LoVo (cell line): ENCODE measurements at regions not wholly inside any gene's neighbourhood (a gene's known extent, or its start where the extent isn't known, plus 50 kb on each side); places are given as distances from the start of the nearest gene placed in this dataset.
"Not testable (repeated sequence)": the region's sequence is repeated elsewhere in the genome, so short reads cannot be mapped to it uniquely, and the experiment has no call there.

ENCODE experiments used
- DNase-seq: peaks from one replicate; pipeline ENCODE4 v3.0.0-alpha.2; 2016; ENCODE audit warnings: low spot score

- no peak for DNase-seq
Measured at GRCh38 chr12:97985834-97986233, 523.2 kb downstream of the RMST start.

- not testable (repeated sequence) for DNase-seq
Measured at GRCh38 chr12:97988588-97988987, 526.0 kb downstream of the RMST start.

DNA sequence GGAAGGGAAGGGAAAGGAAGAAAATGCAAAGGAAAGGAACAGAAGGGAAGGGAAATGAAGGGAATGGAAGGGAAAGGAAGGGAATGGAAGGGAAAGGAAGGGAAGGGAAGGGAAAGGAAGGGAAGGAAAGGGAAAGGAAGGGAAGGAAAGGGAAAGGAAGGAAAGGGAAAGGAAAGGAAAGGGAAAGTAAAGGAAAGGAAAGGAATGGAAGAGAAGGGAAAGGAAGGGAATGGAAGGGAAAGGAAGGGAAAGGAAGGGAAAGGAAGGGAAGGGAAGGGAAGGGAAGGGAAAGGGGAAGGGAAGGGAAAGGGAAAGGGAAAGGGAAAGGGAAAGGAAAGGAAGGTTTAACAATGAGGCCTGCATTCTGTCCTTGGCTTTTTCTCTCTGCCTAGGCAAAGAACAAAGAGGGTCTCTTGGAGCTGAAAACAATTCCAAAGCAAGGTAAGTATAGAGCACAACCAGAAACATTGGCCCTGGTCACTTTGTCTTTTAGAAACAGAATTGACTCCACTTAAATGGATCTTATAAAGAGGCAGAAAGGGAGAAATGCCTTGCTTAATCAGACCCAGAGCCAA lies 525.9 kb upstream of the TMPO start:
- DNase-seq: no peak

- no peak for DNase-seq
Measured at GRCh38 chr12:97994746-97995484, 520.5 kb upstream of the TMPO start.

GRCh38 chr12:97995559-97995958 lies 519.8 kb upstream of the TMPO start:
- no peak for DNase-seq

DNA sequence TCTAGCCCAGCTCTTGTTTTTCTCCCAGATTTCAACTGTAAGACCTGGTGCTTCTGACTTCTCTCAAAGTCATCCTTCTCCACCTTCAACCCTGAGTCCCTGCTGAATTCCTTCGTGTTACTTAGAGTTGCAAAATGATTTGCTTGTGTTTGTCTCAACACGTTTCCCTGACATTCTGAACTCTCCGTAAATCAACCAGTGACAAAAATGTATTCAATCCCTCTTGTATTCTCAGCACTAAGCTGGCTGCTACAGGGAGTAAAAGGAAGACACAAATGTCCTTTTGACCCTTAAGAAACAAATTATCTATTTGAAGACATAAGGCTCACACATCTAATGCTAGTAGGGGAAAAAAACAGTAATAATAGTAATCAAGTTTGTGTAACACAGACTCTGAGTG lies 514.0 kb upstream of the TMPO start:
- no peak for DNase-seq

DNA sequence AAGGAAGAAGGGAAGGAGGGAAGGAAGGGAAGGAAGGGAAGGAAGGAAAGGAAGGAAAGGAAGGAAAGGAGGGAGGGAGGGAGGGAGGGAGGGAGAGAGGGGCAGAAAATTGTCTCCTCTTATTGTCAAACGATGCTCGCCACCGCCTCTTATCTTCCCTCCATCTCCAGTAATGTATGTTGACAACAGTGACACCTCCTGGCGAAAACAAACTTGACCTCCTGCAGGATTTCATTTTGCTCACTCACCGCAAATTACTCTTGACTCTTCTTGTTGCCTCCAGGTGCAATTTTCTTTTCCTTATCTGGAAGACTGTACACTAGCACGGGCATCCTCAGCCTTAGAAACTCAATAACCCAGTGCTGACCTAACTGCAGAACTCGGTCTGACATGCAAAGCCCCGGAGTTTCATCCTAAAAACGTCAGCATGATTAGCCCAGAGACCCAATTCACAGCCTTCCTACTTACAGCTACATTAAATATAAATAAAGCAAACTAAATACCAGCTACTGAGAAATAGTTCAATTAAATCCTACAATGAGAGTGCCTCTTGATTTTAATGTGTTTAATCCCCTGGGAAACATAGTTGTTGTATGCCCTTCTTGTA lies 512.4 kb upstream of the TMPO start:
- peak; percentile 59 for DNase-seq

DNA sequence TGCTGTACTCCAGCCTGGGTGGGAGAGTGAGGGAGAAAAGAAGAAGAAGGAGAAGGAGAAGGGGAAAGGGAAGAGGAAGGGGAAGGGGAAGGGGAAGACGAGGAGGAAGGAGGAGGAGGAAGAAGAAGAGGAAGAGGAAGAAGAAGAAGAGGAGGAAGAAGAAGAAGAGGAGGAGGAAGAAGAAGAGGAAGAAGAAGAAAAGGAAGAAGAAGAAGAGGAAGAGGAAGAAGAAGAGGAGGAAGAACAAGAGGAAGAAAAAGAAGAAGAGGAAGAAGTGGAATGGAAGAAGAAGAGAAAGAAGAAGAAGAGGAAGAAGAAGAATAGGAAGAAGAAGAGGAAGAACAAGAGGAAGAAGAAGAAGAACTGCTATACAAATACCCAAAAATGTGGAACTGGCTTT lies 507.4 kb upstream of the TMPO start:
- no peak for DNase-seq

GRCh38 chr12:98013560-98013959 lies 501.8 kb upstream of the TMPO start:
- no peak for DNase-seq

- no peak for DNase-seq
Measured at GRCh38 chr12:98018836-98019235, 496.6 kb upstream of the TMPO start.

- DNase-seq: no peak
Measured at GRCh38 chr12:98020376-98020775, 495.0 kb upstream of the TMPO start.

GRCh38 chr12:98022961-98023360 lies 492.4 kb upstream of the TMPO start:
- DNase-seq: no peak

- no peak for DNase-seq
Measured at GRCh38 chr12:98037401-98038140, 477.8 kb upstream of the TMPO start.

DNA sequence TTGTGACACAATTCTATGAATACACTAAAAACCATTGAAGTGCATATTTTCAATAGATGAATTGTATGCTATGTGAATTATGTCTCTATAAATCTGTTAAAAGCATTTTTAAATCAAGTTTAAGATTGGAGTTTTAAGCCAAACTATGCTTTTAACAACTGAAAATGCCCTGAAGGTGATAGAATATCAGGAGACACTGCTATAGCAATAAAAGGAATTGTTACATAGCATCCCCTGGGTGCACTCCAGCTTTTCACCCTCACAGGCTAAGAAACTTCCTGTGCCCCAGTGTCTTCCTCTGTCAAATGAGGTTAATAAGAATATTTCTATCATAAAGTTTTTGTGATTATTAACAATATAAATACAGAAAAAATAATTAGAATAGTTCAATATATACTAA lies 472.7 kb upstream of the TMPO start:
- DNase-seq: no peak

- no peak for DNase-seq
Measured at GRCh38 chr12:98045395-98045794, 470.0 kb upstream of the TMPO start.

- no peak for DNase-seq
Measured at GRCh38 chr12:98048326-98048725, 467.1 kb upstream of the TMPO start.

DNA sequence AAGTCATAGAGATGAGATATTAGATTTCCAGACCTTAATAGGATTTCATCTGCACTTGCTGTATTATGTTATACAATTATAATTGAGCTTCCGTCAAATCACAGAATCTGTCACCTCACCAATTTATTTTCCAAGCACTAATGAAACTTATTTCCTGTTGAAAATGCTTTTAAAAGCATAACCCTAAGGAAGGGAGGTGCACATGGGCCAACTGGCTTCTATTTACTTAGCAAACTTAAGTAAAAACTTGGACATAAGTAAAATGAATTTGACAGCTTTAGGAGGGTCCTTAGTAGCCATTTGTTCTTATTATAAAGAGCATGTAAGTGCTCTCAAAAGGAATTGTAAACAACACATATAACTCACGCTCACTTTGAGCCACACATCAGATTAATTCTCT lies 462.2 kb upstream of the TMPO start:
- DNase-seq: no peak

DNA sequence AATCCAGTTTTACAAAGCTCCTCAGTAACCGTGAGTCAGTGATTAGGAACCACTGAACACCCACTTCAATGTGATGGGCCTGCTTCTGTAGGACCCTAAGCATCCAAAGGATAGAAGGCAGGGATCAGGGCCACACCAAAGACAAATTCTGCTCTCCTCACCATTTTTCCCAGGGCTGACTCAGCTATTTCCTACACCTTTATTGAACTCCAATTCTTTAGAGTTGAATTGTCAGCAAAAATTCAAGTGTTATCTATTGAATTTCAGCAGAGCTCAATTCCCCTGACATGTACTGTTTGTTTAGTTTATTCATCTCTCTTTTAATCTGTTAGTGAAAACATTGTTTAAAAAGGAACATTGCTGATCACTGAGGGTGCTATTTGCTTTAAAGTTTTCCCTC lies 457.7 kb upstream of the TMPO start:
- DNase-seq: no peak

DNA sequence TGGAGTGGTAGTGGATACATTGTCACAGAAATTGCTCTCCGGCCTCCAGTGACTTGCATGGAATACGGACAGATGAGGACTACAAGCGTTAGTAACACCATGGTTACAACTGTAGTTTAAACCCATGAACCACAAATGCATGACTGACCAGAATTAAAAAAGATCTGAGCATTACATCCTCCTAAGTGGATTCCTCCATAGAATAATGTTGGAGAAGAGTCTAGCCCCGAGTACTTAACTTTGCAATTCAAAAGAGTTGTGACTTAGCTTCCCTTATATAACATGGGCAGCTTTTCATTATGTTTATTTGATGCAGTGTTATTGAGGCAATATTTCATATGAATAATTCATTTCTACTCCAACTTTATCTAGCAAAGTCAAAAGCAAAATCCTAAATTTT lies 457.2 kb upstream of the TMPO start:
- no peak for DNase-seq

DNA sequence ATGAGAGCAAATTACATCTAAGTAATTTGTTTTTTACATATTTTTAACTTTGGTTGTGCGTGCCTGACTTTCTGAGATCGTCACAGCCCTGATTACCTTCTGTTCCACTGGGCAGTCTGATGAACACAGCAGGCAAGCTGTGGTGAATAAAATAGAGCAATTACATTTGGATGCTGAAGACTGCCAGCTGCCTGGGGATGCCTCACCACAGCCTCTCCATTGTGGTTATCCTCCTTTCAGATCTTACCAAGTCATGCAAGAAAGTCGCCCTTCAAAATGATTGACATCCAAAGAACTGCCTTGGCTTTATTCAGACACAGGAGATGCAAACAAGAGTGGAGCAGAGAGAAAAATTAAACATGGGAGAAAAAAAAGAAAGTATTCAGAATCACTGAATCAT lies 456.6 kb upstream of the TMPO start:
- no peak for DNase-seq

DNA sequence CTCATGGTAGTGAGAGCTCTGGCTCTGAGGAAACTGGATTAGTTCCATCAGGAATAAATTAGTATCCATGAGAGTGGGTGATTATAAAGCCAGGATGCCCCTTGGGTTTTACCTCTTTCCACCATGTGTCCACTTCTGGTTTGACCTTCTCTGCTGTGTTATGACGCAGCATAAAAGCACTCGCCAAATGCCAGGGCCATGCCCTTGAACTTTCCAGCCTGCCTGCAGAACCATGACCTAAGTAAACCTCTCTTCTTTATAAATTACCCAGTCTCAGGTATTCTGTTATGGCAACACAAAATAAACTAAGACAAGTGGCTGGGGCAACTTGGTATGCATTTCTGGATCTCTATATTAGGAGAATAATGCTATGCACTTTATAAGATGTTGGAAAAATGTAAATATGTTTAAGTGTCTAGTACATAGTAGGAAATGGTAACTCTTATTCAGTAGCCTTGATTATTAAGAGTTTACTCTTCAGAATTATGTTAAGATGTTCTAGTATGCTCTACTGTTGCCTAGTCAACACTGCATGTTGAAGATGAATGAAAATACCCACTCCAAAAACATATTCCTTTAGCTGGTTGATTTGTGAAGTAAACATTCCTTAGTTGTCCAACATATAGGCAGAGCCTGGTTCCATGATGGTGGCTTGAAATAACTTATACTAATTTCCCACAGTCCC lies 455.6 kb upstream of the TMPO start:
- DNase-seq: no peak

DNA sequence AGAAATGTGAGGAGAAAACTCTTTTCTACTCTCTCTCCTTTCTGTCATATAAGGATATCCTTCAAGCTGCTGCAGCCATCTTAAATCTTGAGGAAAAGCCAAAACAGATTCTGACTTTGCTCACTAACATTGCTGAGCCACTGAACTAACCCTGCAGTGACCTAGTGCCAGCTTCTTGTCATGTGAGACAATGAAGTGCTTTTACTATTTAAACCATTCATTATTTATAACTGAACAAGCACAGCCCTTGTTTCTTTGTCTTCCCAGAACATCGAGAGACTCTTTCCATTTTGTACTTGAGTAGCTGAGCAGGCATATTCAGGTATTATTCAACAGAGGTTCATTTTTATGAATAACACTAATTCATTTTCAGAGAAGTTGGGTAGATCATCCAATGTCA lies 455.0 kb upstream of the TMPO start:
- no peak for DNase-seq
